DMS153 treated with DMSO at 0.1 percent for 48 hours (cell line): ENCODE measurements at regions not wholly inside any gene's neighbourhood (a gene's known extent, or its start where the extent isn't known, plus 50 kb on each side); places are given as distances from the start of the nearest gene placed in this dataset.
"Not testable (repeated sequence)": the region's sequence is repeated elsewhere in the genome, so short reads cannot be mapped to it uniquely, and the experiment has no call there.

ENCODE experiments used
- DNase-seq: peaks from one replicate; lab custom pipeline; 2025; ENCODE audit not compliant: unreplicated experiment; lab: John Stamatoyannopoulos, UW

DNA sequence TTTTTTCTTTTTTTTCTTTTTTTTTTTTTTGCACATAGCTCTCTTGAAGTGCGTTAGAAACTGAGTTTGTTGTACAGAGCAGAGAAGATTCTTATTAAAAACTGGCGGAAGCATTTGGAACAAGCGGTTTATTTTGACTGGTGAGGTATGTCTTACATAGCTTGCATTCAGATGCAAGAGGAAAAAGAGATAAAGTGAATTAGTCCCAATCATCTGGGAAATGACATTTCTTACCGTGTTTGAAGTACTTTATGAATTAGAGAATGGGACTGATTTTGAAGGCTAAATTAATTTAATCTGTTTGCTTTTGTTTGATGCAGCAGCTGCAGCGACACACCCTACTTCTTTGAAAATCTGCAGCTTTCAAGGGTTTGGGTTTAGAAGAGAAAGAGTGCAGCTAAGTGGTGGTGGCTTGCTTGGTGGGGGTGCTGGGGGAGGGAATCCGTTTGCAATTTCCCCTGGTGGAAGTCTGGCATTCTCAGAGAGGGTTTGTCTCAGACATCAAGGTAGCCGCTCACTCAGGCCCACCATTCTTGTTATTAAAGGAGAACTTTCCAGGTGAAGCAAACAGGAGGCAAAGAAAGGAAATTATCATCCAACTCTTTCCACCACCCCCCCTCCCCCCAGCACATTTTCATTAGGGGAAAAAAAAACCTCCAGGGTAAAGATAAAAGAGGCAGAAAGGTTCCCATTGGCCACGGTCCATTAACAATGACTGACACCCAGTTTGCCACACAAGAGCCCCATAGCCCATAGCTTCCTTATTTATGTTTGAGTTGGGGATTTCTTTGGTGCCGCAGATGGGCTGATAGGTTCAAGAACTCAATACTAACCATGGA, 231.7 kb downstream of the SKIDA1 start:
- DNase-seq = no peak

DNA sequence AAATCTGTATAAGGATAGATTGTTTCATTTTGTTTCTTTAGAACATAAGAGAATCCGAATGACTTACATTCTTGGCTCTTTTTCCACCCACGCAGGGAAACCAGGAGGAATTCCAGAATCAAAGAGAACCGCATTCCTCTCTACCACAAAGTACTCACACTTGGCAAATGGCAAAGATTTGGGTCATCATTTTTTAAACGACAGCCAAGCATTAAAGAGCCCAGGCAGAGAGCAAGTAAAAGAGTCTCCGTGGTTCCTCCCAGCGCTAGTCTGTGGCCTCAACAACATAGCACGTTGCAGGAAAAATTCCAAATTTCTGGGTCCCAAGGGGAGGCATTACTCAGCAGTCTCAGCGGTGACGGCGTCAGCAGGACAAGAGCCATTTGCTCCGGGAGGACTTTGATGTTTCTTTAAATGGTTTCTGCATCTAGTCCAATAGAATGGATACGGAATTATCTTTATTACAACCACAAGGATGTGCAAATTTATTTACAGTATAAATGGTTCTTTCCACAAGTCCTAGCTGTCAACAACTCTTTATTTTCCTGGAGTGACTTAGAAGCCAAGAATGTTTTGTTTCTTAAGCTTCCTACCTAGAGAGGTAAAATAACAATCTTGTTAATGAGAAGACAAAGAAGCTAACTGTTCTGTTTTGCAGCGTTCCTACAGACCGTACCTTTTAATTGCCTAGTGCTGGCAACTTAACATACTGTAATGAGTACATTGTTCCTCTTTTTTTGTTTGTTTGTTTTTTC, 232.5 kb downstream of the SKIDA1 start:
- no peak for DNase-seq

GRCh38 chr10:21290499-21291160, 234.9 kb downstream of the SKIDA1 start:
- DNase-seq = no peak

- no peak for DNase-seq
Measured at GRCh38 chr10:21289961-21290360, 235.5 kb downstream of the SKIDA1 start.

DNA sequence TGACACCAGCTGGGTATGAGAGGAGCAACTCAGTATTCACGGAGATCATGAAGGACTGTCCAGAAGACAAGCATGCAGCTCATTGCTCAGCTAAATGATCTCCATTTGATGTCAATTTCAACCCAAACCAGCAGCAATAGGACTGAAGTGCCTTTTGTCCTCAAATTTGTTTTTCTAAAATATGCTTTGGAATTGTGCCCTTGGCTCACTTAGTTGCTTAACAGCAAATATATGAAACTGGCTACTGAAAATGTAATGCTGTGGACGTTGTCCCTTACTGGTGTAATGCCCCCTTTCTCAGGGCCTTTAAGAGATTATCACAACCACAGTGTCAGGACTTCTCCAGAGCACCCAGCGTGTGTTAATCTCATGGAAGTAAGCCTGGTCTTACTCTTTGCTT, 236.2 kb downstream of the SKIDA1 start:
- no peak for DNase-seq

- DNase-seq = no peak
Measured at GRCh38 chr10:21285742-21286331, 239.6 kb downstream of the SKIDA1 start.

GRCh38 chr10:21285207-21285606, 240.3 kb downstream of the SKIDA1 start:
- DNase-seq = no peak

GRCh38 chr10:21284301-21284700, 241.2 kb downstream of the SKIDA1 start:
- no peak for DNase-seq

DNA sequence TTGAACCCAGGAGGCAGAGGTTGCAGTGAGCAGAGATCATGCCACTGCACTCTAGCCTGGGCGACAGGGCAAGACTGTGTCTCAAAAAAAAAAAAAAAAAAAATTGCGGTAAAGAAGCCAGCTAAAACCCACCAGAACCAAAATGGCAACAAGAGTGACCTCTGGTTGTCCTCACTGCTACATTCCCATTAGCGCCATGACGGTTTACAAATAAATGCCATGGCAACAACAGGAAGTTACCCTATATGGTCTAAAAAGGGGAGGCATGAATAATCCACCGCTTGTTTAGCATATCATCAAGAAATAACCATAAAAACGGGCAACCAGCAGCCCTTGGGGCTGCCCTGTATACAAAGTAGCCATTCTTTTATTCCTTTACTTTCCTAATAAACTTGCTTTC, 242.4 kb downstream of the SKIDA1 start:
- not testable (repeated sequence) for DNase-seq

- no peak for DNase-seq
Measured at GRCh38 chr10:21281765-21282484, 243.6 kb downstream of the SKIDA1 start.

DNA sequence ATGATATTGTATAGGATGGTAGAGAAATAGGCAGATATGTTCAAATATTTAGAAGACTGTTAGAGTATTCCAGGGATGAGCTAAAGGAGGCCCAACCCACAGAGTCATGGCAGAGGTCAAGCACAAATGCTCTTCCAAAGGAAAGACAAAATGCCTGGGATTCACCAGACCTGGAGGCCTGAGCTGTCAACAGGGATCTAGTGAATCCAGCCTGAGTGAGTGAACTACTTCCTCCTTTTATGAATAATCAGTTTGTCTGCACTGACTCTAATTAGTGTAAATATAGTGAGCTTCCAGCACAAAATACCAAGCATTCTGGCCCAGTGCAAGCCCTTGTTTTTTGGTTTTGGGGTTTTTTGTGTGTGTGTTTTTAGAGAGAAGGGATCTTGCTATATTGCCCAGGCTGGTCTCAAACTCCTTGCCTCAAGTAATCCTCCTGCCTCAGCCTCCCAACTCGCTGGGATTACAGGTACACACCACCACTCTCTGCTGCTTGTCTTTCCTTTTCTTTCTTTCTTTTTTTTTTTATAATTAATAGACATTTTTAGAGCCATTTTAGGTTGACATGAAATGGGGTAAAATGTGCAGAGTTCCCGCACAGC, 244.4 kb downstream of the SKIDA1 start:
- DNase-seq = no peak

DNA sequence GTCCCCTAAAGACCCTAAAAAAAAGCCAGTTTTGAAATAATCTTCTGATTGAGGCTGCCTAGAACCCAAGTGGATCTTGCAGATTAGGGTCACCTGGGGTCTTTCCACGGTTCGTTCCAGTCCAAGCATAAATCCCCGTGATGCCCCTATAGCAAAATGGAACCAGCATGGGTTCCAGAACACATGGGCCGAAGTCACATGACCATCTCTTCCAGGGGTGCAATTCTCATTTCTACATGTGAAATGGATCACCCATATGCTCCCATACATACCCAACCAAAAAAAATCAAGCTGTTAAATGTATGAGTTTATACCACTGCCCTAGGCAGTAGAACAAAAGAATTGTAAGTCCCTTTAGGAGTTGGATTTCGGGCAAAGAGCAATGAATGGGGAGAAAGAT, 245.4 kb downstream of the SKIDA1 start:
- DNase-seq = no peak

DNA sequence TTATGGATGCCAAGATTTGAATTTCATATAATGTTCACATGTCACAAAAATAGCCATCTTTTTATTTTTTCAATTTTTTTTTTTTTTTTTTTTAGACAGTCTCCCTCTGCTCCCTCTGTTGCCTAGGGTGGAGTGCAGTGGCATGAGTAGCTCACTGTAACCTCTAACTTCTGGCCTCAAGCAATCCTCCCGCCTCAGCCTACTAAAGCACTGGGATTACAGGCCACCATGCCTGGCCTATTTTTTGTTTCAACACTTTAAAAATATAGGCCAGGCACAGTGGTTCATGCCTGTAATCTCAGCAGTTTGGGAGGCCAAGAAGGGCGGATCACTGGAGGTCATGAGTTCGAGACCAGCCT, 246.3 kb downstream of the SKIDA1 start:
- DNase-seq = no peak

DNA sequence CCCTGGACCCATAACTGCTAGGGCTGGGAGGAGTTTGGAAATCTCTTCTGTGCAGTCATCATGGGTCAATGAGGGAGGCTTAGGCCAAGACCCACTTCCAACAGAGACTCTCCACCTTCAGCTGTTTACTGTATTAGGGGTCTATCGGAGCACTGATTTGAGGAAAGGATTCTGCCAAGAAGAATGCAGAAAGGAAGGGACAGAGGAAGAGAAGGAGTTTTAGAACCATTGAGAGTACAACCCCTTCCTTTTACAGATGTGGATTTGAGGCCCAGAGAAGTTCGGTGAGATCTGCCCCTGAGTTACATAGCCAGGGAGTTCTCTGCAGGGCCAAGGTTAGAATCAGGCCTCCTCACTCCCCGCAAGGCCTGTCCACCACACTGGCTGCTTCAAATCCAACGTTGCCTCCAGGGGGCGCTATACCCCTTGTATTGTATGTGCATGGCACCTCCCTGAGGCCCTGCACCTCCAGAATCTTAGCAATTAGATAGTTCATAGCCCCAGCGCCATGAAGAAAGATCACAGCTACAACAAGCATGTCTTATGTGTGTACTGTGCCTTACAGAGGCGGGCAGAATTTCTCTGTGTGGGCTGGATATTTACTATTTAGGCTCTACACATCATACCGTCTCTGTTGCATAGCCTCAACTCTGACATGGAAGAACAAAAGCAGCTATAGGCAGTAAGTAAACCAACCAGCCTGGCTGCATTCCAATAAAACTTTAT, 246.8 kb downstream of the SKIDA1 start:
- DNase-seq = peak; percentile 8

DNA sequence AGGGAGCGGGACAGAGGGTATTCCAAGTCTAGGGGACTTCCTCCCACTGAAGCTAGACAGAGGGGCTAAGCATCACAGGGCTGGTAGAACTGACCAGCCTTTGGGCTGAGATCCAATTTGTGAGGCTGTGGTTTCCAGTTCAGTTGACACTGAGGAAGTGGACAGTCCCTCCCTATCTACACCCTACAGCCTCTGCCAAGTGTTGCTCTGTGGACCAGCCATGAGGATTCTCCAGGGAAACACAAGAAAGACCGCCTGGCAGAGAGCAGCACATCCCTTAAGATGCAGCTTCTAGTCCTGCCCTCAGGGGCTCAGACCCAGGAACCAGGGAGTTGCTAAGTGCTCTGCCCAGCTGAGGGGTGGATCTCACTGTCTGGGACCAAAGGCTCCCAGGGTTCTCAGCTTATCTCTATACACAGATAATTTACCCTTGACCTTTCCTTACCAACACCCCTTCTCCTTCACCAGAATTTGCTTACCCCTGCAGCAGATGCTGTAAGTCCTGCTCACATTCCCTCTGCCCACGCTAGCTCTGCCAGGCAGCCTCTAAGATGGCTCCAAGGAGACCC, 252.0 kb downstream of the SKIDA1 start:
- DNase-seq = no peak

DNA sequence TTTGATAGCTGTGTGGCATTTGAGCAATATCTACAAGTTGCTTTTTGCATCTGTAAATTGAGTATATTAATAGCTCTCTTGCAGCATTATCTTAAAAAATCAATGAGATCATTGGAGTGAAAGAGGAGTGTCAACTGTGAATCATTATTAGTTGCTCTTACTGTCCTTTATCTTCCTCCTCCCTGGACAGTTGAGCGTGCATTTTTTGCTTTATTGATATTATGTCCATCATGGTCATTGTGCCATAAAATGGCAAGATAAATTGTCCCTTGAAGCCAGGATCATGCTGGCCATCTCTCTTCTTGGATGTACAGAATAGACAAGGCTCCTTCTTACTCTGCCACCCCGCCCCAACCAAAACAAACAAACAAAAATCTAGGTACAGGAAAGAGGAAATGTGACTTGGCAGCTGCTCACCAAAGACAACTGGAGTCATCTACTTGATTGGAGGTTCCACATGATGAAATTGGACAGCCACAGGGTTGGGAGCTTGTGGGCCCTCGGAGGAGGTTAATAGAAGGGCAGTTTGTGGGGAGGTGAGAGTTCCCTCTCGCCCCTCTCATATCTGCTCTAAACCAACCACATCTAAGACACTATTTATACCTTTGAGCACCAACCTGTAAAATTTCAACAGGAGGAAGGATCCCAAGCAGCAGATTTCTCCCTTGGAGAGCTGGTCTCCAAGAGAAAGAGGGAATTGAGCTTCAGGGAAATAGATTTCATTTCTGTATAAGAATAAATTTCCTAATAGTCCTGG, 252.7 kb downstream of the SKIDA1 start:
- no peak for DNase-seq

GRCh38 chr10:21270976-21271375, 254.5 kb downstream of the SKIDA1 start:
- DNase-seq = no peak

DNA sequence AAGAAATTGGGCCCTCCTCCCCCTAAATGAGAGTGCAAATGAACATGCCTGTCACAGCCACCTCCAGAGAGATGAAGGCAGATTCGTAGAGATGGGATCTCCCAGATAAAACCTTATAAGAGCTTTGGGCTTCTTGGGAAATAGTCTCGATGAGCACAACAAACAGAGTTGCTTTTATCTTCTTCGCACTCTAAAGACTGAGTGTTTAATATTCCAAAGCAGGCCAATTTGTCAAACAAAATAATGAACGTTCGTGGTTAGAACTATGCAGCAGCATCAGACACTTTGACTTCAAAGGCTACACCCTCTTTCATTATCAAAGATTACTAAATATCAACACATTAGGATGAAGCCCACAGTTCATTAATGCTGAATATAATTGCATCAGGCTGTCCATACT, 256.2 kb downstream of the SKIDA1 start:
- DNase-seq = no peak

DNA sequence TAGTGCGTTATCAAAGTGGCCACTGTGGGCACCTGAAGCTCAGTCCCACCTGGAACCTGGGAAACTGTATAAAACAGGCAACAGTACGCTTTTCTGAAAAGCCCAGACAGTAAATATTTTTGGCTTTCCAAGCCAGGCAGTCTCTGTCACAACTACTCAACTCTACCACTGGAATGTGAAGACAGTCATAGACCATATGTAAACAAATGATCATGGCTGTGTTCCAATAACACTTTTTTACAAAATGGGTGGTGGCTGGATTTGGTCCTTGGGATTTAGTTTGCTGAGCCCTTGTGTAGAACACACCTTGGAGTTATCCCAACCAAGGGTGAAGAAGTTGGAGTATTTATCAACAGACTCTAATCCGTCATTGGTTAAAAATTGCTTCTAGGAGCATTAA, 259.9 kb downstream of the SKIDA1 start:
- DNase-seq = no peak
